Stimulated activated CD4-positive, alpha-beta T cell treated with anti-CD3 and anti-CD28 coated beads, TNF-alpha, amount 100 ng/mL, for 4 hours (primary cell): ENCODE measurements at regions not wholly inside any gene's neighbourhood (a gene's known extent, or its start where the extent isn't known, plus 50 kb on each side); places are given as distances from the start of the nearest gene placed in this dataset.
A peak's percentile ranks its signal among the peaks of the same experiment; 100 is the strongest.
"Not testable (repeated sequence)": the region's sequence is repeated elsewhere in the genome, so short reads cannot be mapped to it uniquely, and the experiment has no call there.

ENCODE experiments used
- DNase-seq, 3 experiments: peaks; one replicate each; pipeline ENCODE4 v3.0.0-alpha.2; 2020; ENCODE audit warnings: low read depth in 3 of 3

DNA sequence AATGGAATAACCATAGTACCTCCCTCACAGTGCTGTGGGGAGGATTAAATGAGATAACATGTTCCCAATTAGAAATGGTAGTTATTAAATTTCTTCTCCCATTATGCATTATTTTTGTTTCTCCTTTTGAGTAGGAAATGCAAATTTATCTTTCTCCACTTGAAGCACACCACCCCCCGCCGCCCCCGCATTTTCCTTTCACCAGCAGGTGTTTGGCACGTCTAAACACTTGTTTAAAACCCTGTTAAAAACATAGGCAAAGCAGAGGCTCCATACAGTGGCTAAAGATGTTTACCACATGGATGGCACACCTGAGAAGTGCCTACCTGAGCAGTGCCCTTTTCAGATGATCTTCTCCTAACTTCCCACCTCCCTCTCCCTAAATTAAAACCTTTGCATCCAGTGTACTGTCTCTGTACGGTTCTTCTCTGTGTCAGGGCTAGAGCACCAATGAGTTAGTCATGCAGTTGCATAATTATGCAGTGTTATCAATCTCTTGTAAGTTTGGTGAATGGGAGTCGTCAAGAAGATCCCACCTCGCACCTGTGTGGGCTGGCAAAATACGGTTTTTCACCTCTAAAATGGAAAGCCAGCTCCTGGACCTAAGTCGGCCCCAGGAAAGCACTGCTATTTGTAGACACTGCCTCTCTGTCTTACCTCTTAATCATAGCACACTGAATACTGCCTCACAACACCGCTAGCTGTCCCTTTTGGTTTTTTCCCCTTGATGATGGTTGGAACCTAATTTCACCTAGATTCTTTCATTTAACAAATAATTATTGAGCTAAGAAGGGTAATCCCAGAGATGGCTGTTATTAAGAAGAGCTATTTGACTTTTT, 122.0 kb downstream of the CT47B1 start:
- peak; percentile 1 to 10 (median 9) for DNase-seq

DNA sequence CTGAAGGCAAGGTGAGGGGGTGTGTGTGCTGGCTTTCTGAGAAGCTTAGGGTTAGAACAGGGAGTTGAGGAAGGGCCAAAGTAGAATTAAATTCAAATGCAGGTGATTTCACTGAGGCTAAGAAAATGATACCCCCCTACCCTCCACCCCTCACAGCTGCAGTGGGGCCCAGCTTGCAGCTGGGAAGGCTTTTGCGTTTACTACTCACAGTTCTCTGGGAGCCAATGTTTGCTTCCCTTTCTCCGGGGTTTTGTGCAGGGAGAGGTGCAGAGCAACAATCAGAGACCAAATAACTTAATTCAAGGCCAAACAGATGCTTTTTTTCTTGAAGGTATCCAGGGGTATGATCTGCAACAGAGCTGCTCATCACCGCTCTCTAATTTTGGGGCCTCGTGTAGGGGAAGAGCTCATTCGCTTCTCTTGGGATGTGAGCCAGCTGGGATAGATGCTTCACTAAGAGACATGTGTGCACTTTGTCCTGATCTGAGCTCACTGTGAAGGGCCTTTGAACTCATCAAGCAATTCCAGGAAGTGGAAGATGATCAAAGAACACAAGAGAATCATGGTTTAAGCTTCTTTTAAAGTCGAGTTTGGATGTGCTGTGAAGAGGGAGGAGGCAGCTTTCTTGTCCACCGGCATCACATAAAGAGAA, 122.7 kb upstream of the C1GALT1C1 start:
- DNase-seq = no peak

GRCh38 chrX:120751683-120752082, 121.8 kb upstream of the C1GALT1C1 start:
- no peak for DNase-seq

DNA sequence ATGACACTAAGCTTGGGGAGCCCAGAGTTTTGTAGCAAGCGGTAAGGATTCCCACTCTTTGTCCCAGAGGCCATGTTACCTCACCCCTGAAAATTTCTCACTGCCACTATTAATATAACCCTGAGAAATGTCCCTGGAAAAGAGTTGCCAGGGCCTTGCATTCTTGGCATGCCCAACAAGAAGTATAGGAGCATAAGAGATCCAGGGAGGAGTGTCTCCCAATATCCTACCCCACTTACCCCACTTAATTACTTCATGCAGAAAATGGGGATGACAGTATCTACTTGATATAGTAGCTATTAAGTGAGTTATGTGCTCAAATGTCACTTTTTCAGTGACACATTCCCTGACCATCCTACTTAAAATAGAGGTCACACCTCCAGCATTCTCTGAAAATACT, 120.5 kb upstream of the C1GALT1C1 start:
- DNase-seq = no peak

GRCh38 chrX:120749141-120749846, 119.4 kb upstream of the C1GALT1C1 start:
- no peak for DNase-seq

GRCh38 chrX:120746153-120746552, 116.3 kb upstream of the C1GALT1C1 start:
- no peak for DNase-seq

DNA sequence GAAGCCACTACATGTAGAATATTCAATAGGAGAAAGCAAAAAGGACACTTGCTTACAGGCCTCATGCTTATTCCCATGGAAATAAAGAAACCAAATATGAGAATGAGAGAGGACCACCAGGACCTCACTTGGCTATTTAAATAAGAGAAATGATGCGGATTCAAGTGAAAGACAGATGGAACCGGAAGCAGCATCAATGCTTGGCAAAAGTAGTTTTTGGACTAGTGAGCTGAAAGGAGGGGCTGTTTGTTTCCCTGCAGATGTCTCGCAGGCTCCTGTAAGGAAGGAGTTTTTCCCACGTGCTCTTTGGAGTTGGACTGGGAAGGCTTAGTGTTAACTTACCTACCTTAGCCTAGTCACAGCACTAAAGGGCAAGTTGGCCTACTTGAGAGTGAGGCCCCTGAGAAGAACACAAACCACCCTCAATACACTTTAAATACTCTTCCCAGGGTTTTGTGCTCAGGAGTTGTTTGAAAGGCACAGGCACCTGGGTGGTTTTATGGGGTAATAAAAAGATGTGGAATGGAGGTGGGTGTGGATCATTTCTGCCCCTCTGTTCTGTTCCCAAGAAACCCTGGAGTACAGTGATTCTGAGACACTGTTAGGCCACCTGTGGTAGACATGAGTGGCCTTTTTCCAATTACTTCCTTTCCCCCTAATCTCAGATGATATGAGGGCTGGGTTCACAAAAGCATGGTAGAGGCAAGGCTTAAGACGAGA, 113.3 kb upstream of the C1GALT1C1 start:
- no peak for DNase-seq

- DNase-seq = no peak
These were observed 111.6 kb upstream of the C1GALT1C1 start for GRCh38 chrX:120741452-120741851.

GRCh38 chrX:120740072-120740471, 110.2 kb upstream of the C1GALT1C1 start:
- DNase-seq = no peak

DNA sequence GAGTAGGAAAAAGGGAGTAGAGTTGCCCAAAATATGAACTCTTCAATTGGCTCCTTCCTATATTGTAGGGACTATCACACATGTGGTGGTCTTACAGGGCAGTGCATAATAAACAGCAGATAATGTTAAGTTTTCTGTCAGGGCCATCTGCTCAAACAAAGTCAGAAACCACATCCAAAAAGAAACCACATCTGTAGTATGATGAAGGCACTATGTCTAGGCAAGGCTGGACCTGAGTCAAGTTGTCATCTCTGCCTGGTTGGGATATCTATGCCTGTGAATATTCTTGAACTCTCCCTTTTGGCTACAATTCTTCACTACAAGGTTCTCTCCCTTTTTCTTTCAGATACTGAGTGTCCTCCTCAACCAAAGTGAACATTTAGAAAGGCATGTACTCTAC, 109.4 kb upstream of the C1GALT1C1 start:
- no peak for DNase-seq

- no peak for DNase-seq
These were observed 107.1 kb upstream of the C1GALT1C1 start for GRCh38 chrX:120736989-120737388.

DNA sequence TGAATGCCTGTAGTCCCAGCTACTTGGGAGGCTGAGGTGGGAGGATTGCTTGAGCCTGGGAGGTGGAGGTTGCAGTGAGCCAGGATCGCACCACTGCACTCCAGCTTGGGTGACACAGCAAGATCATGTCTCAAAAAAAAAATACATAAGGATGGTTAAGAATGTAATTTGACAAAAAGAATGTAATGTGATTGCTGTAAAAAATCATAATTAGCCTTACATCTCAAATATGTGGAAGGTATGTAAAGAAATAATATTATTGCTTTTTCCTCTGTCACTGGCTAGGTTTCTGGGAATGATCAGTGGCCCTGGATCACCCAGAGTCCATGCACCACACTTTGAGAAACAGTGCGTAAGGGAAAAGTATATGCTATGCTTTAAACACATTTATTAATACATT, 106.1 kb upstream of the C1GALT1C1 start:
- DNase-seq = no peak

DNA sequence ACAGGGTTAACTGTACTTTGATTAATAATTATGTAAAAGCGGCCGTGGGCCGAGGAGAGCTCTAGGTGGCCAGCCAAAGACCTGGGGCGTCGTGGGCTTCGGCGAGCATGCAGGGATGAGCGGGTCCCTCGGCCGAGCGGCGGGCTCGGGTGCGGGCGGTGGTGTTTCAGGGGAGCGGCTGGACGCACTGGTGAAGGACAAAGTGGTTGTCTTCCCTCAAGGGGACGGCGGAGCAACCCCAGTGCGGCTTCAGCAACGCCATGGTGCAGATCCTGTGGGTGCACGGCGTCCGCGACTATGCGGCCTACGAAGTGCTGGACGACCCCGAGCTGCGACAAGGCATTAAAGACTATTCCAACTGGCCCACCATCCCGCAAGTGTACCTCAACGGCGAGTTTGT, 103.0 kb upstream of the C1GALT1C1 start:
- DNase-seq = no peak

DNA sequence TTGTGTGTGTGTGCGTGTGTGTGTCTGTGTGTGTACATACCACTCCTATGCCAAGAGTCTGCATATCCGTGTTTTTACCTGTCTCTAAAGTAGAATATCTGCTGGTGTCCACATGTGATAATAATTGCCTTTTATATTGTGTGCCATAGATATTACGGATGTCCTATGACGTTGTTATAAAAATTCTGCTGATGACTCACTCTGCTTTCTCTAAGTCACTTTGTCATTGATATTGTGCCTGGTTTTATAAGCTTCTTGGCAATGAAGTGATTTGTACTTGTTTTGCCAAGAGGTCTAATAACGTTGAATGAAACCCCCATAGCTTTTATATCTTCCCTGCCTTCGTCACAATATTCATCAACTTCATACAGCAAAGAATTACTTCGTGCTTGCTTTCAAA, 102.6 kb upstream of the C1GALT1C1 start:
- no peak for DNase-seq

GRCh38 chrX:120731386-120731785, 101.5 kb upstream of the C1GALT1C1 start:
- DNase-seq = no peak

- DNase-seq = not testable (repeated sequence)
These were observed 99.8 kb upstream of the C1GALT1C1 start for GRCh38 chrX:120729506-120730255.

DNA sequence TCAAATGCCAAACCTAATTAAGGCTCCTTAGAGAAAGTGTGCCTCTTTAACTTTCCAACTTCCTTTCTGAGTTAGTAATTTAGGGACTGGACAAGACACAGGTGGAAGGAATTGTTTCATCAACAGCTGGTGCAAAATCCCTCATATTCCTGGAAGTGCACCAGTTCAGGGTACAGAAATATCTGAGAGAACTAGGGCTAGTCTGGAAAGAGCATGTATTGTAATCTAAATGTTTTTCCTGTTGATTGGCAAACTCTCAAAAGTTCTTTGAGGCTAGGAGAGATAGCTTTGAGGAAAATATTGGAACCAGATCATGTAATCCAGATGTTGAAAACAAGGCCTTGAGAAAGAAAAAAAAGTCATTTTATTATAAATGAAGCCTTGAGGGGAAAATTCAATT, 98.1 kb upstream of the C1GALT1C1 start:
- DNase-seq = no peak

DNA sequence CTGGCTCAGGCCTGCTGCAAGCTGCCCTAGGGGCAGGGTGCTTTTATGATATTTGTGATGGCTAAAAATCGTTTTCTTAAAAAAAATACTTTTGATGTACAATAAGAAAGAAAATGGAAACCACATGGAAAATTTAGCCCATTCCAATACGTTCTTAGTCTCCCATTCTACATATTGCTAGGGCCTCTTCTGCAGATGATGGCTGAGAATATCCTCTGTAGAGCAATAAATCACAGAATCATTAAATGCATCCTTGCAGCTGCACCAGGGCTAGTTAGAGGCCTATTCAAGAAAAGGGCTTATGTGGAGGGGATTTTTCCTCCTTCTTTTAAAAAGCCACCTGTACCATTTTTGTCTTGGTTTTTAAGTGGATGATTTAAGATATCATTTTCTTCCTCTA, 97.6 kb upstream of the C1GALT1C1 start:
- no peak for DNase-seq

DNA sequence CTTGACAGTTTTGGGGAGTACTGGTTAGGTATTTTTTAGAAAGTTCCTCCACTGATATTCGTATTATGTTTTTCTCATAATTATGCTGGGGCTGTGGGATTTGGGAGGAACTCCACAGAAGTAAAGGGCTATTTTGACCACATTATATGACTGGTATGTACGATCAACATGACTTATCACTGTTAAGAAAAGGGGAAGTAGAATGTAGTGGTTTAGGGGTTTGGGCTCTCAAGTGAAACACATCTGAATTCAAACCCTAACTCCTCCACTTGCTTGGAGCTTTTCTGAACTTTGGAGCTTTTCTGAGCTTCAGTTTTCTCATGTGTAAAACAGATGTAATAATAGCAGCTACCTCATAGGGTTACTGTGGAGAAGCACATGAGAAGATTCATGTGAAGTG, 96.4 kb upstream of the C1GALT1C1 start:
- DNase-seq = no peak

DNA sequence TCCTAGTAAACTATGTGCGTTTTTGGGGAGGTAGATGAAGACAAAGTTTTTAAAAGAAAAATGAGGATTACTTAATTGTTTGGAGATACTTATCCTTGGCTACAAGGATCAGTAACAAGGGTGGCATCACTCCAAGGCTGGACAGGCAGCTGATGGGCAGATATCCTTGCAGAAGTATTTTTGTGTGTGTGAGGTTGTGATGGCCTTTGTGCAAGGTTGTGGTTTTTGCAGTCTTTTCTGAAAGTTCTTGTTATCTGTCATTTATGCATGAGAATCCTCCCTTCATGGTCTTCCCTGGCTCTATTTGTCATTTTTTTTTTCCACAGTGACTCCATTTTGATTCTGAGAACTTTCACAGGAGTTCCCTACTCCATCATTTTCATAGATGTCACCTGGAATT, 96.0 kb upstream of the C1GALT1C1 start:
- DNase-seq = no peak

DNA sequence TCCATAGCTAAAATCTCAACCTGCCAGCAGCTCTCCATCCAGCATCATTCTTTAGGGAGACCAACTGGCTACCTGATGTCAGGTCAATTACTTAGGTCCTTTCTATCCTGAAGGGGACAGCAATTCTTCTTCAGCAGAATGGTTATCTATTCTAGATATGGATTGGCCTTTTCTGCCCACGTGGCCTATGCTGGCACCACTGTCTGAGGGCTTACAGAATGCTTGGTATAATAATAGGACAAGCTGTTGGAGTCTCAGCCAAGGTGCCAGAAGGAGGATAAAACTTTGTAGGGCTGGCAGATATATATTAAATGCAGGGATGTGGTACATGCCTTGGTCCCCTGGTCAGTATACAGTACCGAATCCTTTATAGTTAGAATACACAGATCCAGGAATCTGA, 89.8 kb upstream of the C1GALT1C1 start:
- no peak for DNase-seq
